ENCODE measurements at regions not wholly inside any gene's neighbourhood (a gene's known extent, or its start where the extent isn't known, plus 50 kb on each side); places are given as distances from the start of the nearest gene placed in this dataset.

DNA sequence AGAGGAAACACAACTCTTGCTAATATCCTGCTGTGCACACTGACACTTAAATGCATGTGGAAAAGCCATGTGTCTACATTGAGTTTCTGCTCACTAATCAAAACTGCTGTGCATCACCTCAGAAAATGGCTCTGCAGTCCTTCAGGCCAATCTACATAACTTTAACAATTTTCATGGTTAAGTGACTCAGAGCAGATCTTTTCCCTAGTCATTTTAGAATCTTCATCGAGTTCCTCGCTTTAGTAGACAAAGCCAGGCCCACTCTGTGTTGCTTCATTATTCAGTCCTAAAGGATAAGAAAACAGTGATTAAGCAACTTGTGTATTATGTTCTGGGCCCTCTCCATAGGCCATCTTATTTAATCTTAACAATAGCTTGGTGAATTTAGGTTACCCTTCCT lies 250.0 kb downstream of the KCNC2 start:
- TF ChIP-seq, protein P1, sequence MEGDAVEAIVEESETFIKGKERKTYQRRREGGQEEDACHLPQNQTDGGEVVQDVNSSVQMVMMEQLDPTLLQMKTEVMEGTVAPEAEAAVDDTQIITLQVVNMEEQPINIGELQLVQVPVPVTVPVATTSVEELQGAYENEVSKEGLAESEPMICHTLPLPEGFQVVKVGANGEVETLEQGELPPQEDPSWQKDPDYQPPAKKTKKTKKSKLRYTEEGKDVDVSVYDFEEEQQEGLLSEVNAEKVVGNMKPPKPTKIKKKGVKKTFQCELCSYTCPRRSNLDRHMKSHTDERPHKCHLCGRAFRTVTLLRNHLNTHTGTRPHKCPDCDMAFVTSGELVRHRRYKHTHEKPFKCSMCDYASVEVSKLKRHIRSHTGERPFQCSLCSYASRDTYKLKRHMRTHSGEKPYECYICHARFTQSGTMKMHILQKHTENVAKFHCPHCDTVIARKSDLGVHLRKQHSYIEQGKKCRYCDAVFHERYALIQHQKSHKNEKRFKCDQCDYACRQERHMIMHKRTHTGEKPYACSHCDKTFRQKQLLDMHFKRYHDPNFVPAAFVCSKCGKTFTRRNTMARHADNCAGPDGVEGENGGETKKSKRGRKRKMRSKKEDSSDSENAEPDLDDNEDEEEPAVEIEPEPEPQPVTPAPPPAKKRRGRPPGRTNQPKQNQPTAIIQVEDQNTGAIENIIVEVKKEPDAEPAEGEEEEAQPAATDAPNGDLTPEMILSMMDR (IDR thresholded peaks at IDR 0.05; ENCODE audit: insufficient read depth, low read length, severe bottlenecking) = no peak
- H3K4me3 ChIP-seq (ENCODE audit: low read depth, low read length) = no peak overlapping the region
- no peaks in the 10 kb centered on the region for H3K36me3 ChIP-seq (ENCODE audit: control insufficient read depth, insufficient read depth, low read length)
- DNase-seq (ENCODE audit: low read depth) (no peak), FAIRE-seq (no peak)
- no peaks in the 10 kb centered on the region for H3K27me3 ChIP-seq (ENCODE audit: control insufficient read depth, insufficient read depth, low read length)

- no peak for FAIRE-seq
- no peak for DNase-seq (ENCODE audit: low read depth)
- no peaks in the 10 kb centered on the region for H3K27me3 ChIP-seq (ENCODE audit: control insufficient read depth, insufficient read depth, low read length)
- no peaks in the 10 kb centered on the region for H3K36me3 ChIP-seq (ENCODE audit: control insufficient read depth, insufficient read depth, low read length)
- H3K4me3 ChIP-seq (ENCODE audit: low read depth, low read length) = no peak overlapping the region
- TF ChIP-seq, protein P1 (IDR thresholded peaks at IDR 0.05; ENCODE audit: insufficient read depth, low read length, severe bottlenecking) = no peak
Measured at GRCh38 chr12:74963304-74963703, 246.3 kb downstream of the KCNC2 start.

GRCh38 chr12:74963867-74964331 lies 245.7 kb downstream of the KCNC2 start:
- TF ChIP-seq, protein P1 (IDR thresholded peaks at IDR 0.05; ENCODE audit: insufficient read depth, low read length, severe bottlenecking) = no peak
- FAIRE-seq (no peak), DNase-seq (ENCODE audit: low read depth) (peak; percentile 12)
- H3K27me3 ChIP-seq (ENCODE audit: control insufficient read depth, insufficient read depth, low read length) = no peaks in the 10 kb centered on the region
- H3K36me3 ChIP-seq (ENCODE audit: control insufficient read depth, insufficient read depth, low read length) = no peaks in the 10 kb centered on the region
- H3K4me3 ChIP-seq (ENCODE audit: low read depth, low read length) = no peak overlapping the region

GRCh38 chr12:74964390-74964789 lies 245.2 kb downstream of the KCNC2 start:
- Histone ChIP-seq H3K4me3 (ENCODE audit: low read depth, low read length) (no peak overlapping the region), H3K27me3 (ENCODE audit: control insufficient read depth, insufficient read depth, low read length) (no peaks in the 10 kb centered on the region), H3K36me3 (ENCODE audit: control insufficient read depth, insufficient read depth, low read length) (no peaks in the 10 kb centered on the region)
- TF ChIP-seq, protein P1 (IDR thresholded peaks at IDR 0.05; ENCODE audit: insufficient read depth, low read length, severe bottlenecking) = no peak
- DNase-seq (ENCODE audit: low read depth) (no peak), FAIRE-seq (no peak)

GRCh38 chr12:74971201-74971600 lies 238.4 kb downstream of the KCNC2 start:
- Histone ChIP-seq H3K36me3 (ENCODE audit: control insufficient read depth, insufficient read depth, low read length) (no peaks in the 10 kb centered on the region), H3K4me3 (ENCODE audit: low read depth, low read length) (no peak overlapping the region), H3K27me3 (ENCODE audit: control insufficient read depth, insufficient read depth, low read length) (no peaks in the 10 kb centered on the region)
- TF ChIP-seq, protein P1 (IDR thresholded peaks at IDR 0.05; ENCODE audit: insufficient read depth, low read length, severe bottlenecking) = no peak
- DNase-seq (ENCODE audit: low read depth) (no peak), FAIRE-seq (no peak)

DNA sequence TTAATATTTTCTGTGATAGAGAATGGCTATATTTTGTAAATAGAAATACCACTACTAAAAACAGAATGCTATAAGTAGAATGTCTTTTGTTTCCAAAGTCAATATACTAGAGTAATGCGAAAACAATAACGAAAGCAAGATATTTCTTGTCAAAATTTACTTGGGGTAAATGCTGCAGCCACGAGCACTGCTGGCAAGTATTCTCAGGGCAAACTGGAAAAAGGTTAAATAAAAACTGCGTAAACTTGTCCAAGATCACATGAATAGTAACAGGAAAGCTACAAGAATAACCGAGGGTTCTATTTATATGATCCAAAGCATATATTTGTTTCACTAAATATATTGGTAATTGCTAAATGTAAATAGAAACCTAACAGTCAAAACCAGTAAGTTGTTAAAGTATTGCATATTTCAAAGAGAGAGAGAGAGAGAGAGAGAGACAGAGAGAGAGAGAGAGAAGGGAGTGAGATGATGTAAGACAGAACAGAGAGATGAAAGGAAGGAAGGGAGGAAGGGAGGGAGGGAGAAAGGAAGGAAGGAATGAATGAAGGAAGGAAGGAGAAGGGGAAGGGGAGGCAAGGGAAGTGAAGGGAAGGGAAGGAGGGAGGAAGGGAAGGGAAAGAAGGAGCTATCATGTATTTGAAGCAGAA lies 231.7 kb downstream of the KCNC2 start:
- Histone ChIP-seq H3K36me3 (ENCODE audit: control insufficient read depth, insufficient read depth, low read length) (no peaks in the 10 kb centered on the region), H3K4me3 (ENCODE audit: low read depth, low read length) (no peak overlapping the region), H3K27me3 (ENCODE audit: control insufficient read depth, insufficient read depth, low read length) (no peaks in the 10 kb centered on the region)
- TF ChIP-seq, protein P1 (IDR thresholded peaks at IDR 0.05; ENCODE audit: insufficient read depth, low read length, severe bottlenecking) = no peak
- DNase-seq (ENCODE audit: low read depth) (no peak), FAIRE-seq (no peak)

Data from bronchial epithelial cell (primary cell).